HepG2 (cell line): ENCODE measurements at regions not wholly inside any gene's neighbourhood (a gene's known extent, or its start where the extent isn't known, plus 50 kb on each side); places are given as distances from the start of the nearest gene placed in this dataset.

Experiments
- ATAC-seq: fragments of 200-7000 bp; cut with Tn5 transposase; 3 replicates; pipeline ENCODE4 v1.9.1; 2020; ENCODE audit warnings: mild to moderate bottlenecking, moderate library complexity
- BruUV-seq: library from RNA; stranded (reverse); fragments of 400-500 nt; replicated peaks from 2 replicates; lab custom pipeline; 2021; lab: Mats Ljungman, UMichigan
- CTCF ChIA-PET: fragments of 300-600 bp; formaldehyde crosslinking; extraction: SDS; loops from one replicate; lab custom pipeline; 2021; ENCODE audit warnings: low total read pairs, inconsistent platforms, low intra/inter-chr PET ratio; lab: Yijun Ruan, JAX
- POLR2A ChIA-PET: fragments of 350-600 bp; sonication (Branson Sonifier 250); formaldehyde crosslinking; loops from one replicate; lab custom pipeline; 2020; ENCODE audit warnings: antibody characterized with exemption, inconsistent platforms; lab: Yijun Ruan, JAX
- DNase-seq: peaks from one replicate; pipeline ENCODE4 v3.0.0-alpha.2; 2015; ENCODE audit warnings: low spot score
- FAIRE-seq: peaks from 3 replicates; lab custom pipeline; 2011; peaks lifted over from hg19 to GRCh38; lab: Jason Lieb, UNC
- H2AFZ ChIP-seq: one replicate; pipeline ENCODE4 v1.6.1; 2011; ENCODE audit warnings: low read length, inconsistent platforms
- H3K27ac ChIP-seq: fragments of 300-600 bp; 3 replicates; pipeline ENCODE4 v1.8.0; 2011; ENCODE audit warnings: mixed run types, mild to moderate bottlenecking, mixed read lengths, low read length, inconsistent platforms; ENCODE audit not compliant: insufficient read depth; ENCODE audit errors: extremely low read length
- H3K27me3 ChIP-seq, 2 experiments: fragments of 200-600 bp in 1 of 2; 2 replicates in 1 of 2; 3 replicates in 1 of 2; pipeline versions ENCODE4 v1.6.0 to v1.8.0; 2011; ENCODE audit warnings: low read length in 2 of 2, mild to moderate bottlenecking in 2 of 2, moderate library complexity in 2 of 2, inconsistent platforms in 1 of 2; ENCODE audit not compliant: insufficient read depth in 2 of 2, control insufficient read depth in 1 of 2
- H3K36me3 ChIP-seq, 2 experiments: fragments of 200-600 bp in 1 of 2; replicated peaks in 1 of 2; 2 replicates in 1 of 2; 3 replicates in 1 of 2; pipeline versions ENCODE4 v1.5.1 to v1.8.0; 2011; ENCODE audit warnings: low read length in 2 of 2, inconsistent platforms in 1 of 2; ENCODE audit not compliant: insufficient read depth in 2 of 2, control insufficient read depth in 1 of 2
- H3K4me1 ChIP-seq: 2 replicates; pipeline ENCODE4 v1.5.1; 2012; ENCODE audit warnings: low read length, inconsistent platforms; ENCODE audit not compliant: insufficient read depth
- H3K4me2 ChIP-seq: 2 replicates; pipeline ENCODE4 v1.6.0; 2011; ENCODE audit warnings: low read depth, low read length, inconsistent platforms
- H3K4me3 ChIP-seq, 3 experiments: fragments of 200-600 bp in 1 of 3; sonication (generic), shearing (Covaris generic) in 1 of 3; replicated peaks in 1 of 3; 2 replicates each; pipeline ENCODE4 v1.5.1; 2011 to 2016; ENCODE audit warnings: low read length in 3 of 3, inconsistent platforms in 2 of 3, low read depth in 2 of 3, mild to moderate bottlenecking in 2 of 3, control low read depth in 1 of 3, mixed read lengths in 1 of 3; ENCODE audit not compliant: insufficient read depth in 1 of 3
- H3K79me2 ChIP-seq: one replicate; pipeline ENCODE4 v1.6.1; 2011; ENCODE audit warnings: low read length, inconsistent platforms; ENCODE audit not compliant: insufficient read depth
- H3K9ac ChIP-seq: 2 replicates; pipeline ENCODE4 v1.6.0; 2011; ENCODE audit warnings: mild to moderate bottlenecking, low read depth, low read length, inconsistent platforms; ENCODE audit not compliant: insufficient read depth
- H3K9me3 ChIP-seq: 2 replicates; pipeline ENCODE4 v1.5.1; 2012; ENCODE audit warnings: mild to moderate bottlenecking, low read length
- H4K20me1 ChIP-seq: 2 replicates; pipeline ENCODE4 v1.6.0; 2011; ENCODE audit warnings: inconsistent platforms, mild to moderate bottlenecking, low read length, moderate library complexity; ENCODE audit not compliant: insufficient read depth
- HOXA9 ChIP-seq: sonication (generic); formaldehyde crosslinking; IDR thresholded peaks from 2 replicates; pipeline ENCODE4 v1.8.1; 2022; ENCODE audit warnings: missing genetic modification reagents, mild to moderate bottlenecking, moderate library complexity, borderline replicate concordance
- REST ChIP-seq, 2 experiments: IDR thresholded peaks; 2 replicates each; pipeline ENCODE4 v1.6.1; 2011 to 2012; ENCODE audit warnings: low read length in 2 of 2, borderline replicate concordance in 1 of 2, low read depth in 1 of 2, mild to moderate bottlenecking in 1 of 2, moderate library complexity in 1 of 2
- RFX3 ChIP-seq: IDR thresholded peaks from 2 replicates; pipeline ENCODE4 v1.6.1; 2016; ENCODE audit warnings: missing biosample characterization, missing genetic modification reagents
- SP4 ChIP-seq: sonication (generic); formaldehyde crosslinking; IDR thresholded peaks from 2 replicates; pipeline ENCODE4 v1.8.1; 2023; ENCODE audit warnings: mild to moderate bottlenecking, missing genetic modification reagents
- TFAP4 ChIP-seq: sonication (generic); IDR thresholded peaks from 2 replicates; pipeline ENCODE4 v1.6.1; 2016; ENCODE audit warnings: low read depth, borderline replicate concordance
- THAP7 ChIP-seq: sonication (generic); formaldehyde crosslinking; IDR thresholded peaks from 2 replicates; pipeline ENCODE4 v1.8.1; 2023; ENCODE audit warnings: mild to moderate bottlenecking, missing genetic modification reagents
- ZFP36L2 ChIP-seq: sonication (generic); formaldehyde crosslinking; IDR thresholded peaks from 2 replicates; pipeline ENCODE4 v1.4.0; 2020; ENCODE audit warnings: missing genetic modification reagents
- ZNF264 ChIP-seq: sonication (generic); formaldehyde crosslinking; IDR thresholded peaks from 2 replicates; pipeline ENCODE4 v1.4.0; 2020; ENCODE audit warnings: missing genetic modification reagents
- ZNF546 ChIP-seq: sonication (generic); formaldehyde crosslinking; conservative IDR thresholded peaks from 2 replicates; pipeline ENCODE4 v1.8.1; 2023; ENCODE audit warnings: mild to moderate bottlenecking, missing genetic modification reagents
- ZNF547 ChIP-seq: sonication (generic); formaldehyde crosslinking; IDR thresholded peaks from 2 replicates; pipeline ENCODE4 v1.5.1; 2020; ENCODE audit warnings: mild to moderate bottlenecking, missing genetic modification reagents
- ZNF563 ChIP-seq: sonication (generic); formaldehyde crosslinking; IDR thresholded peaks from 2 replicates; pipeline ENCODE4 v1.8.0; 2022; ENCODE audit warnings: mild to moderate bottlenecking, moderate library complexity, missing genetic modification reagents
- ZNF747 ChIP-seq: sonication (generic); formaldehyde crosslinking; IDR thresholded peaks from 2 replicates; pipeline ENCODE4 v1.8.1; 2023; ENCODE audit warnings: missing genetic modification reagents, mild to moderate bottlenecking, borderline replicate concordance
- WGBS: methylation state at CpG from one replicate; pipeline ENCODE4 v1.1.6; 2017; ENCODE audit warnings: low lambda C conversion rate; 5-methylcytosine and 5-hydroxymethylcytosine counted together
- in situ Hi-C: cut with HindIII; loops from 2 replicates; pipeline ENCODE4 v1.10.0; 2017; ENCODE audit warnings: low pct_unique_long_range_greater_than_20kb; ENCODE audit not compliant: extremely low pct_ligation_motif_present
- intact Hi-C: fragments of 100-400 bp; cut with micrococcal nuclease; formaldehyde crosslinking; loops from one replicate; pipeline ENCODE4 v1.10.0; 2022; ENCODE audit not compliant: unreplicated experiment
- TF ChIP-seq, protein P1 (sequence below): IDR thresholded peaks from 2 replicates; pipeline ENCODE4 v1.6.1; 2016

DNA sequence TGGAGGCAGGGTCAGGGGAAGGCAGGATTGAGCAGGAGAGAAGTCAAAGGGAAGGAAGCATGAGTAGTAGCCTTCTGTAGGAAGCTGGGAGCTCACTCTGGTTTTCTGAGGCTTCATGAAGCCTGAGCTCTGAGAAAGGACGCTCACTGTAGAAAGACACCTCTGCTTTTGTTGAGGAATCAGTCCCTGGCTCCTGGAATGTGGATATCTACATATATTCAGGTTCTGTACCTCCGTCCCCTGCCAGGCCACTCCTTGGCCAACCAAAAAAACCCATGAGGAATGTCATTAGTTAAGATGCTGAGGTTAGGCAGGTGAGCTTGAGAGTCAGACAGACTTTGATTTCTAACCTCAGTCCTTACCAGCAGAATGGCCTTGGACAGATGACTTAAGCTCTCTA, 283.5 kb upstream of the HABP2 start:
- Histone ChIP-seq H4K20me1 (no peaks in the 10 kb centered on the region), H3K9me3 (no peaks in the 10 kb centered on the region), H3K4me2 (no peak overlapping the region), H3K27ac (no peak overlapping the region), H3K9ac (no peak overlapping the region), H3K4me3 (no peak overlapping the region)
- WGBS: 0% methylated on average over 2 of the region's 2 CpGs
- CTCF ChIA-PET: no interaction called here
- no peak for FAIRE-seq
- intact Hi-C loops: no loop called here
- in situ Hi-C loops: no loop called here
- no peak for TF ChIP-seq REST (IDR thresholded peaks at IDR 0.05; ENCODE audit: borderline replicate concordance in 1 of 2, low read depth in 1 of 2, low read length in 2 of 2)
- TF ChIP-seq ZNF546 (CRISPR knock-in tag): no peak
- TF ChIP-seq HOXA9 (CRISPR knock-in tag): no peak
- no peak for TF ChIP-seq ZNF747 (CRISPR knock-in tag)
- TF ChIP-seq, protein P1, sequence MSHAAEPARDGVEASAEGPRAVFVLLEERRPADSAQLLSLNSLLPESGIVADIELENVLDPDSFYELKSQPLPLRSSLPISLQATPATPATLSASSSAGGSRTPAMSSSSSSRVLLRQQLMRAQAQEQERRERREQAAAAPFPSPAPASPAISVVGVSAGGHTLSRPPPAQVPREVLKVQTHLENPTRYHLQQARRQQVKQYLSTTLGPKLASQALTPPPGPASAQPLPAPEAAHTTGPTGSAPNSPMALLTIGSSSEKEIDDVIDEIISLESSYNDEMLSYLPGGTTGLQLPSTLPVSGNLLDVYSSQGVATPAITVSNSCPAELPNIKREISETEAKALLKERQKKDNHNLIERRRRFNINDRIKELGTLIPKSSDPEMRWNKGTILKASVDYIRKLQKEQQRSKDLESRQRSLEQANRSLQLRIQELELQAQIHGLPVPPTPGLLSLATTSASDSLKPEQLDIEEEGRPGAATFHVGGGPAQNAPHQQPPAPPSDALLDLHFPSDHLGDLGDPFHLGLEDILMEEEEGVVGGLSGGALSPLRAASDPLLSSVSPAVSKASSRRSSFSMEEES: no peak
- TF ChIP-seq ZNF547 (CRISPR knock-in tag): no peak
- TF ChIP-seq RFX3 (CRISPR knock-in tag): no peak
- TF ChIP-seq ZNF563: no peak
- TF ChIP-seq THAP7 (CRISPR knock-in tag): no peak
- no peak for TF ChIP-seq ZFP36L2 (CRISPR knock-in tag)
- TF ChIP-seq SP4 (CRISPR knock-in tag): no peak
- TF ChIP-seq TFAP4: no peak
- no peak for TF ChIP-seq ZNF264
- TF ChIP-seq, all 625 proteins: peak for 0
- Histone ChIP-seq H3K27me3 (peaks cover 0 to 20% of the 10 kb centered on the region in 2 experiments; a peak in 3 of 5 replicates), H2AFZ (no peak overlapping the region), H3K79me2 (no peaks in the 10 kb centered on the region), H3K4me1 (peaks cover 5% of the 10 kb centered on the region; the same call in 1 of the 2 replicates), H3K36me3 (no peaks in the 10 kb centered on the region)
- POLR2A ChIA-PET: no interaction called here
- no TSS peak for BruUV-seq
- no peak for DNase-seq
- no peak for ATAC-seq
